GDM1 (cell line): ENCODE measurements at regions not wholly inside any gene's neighbourhood (a gene's known extent, or its start where the extent isn't known, plus 50 kb on each side); places are given as distances from the start of the nearest gene placed in this dataset.
"Not testable (repeated sequence)": the region's sequence is repeated elsewhere in the genome, so short reads cannot be mapped to it uniquely, and the experiment has no call there.

ENCODE experiments used
- DNase-seq: peaks from one replicate; lab custom pipeline; 2025; lab: John Stamatoyannopoulos, UW

GRCh38 chr2:66317268-66317890 is 117.5 kb upstream of the MEIS1 start:
- no peak for DNase-seq

DNA sequence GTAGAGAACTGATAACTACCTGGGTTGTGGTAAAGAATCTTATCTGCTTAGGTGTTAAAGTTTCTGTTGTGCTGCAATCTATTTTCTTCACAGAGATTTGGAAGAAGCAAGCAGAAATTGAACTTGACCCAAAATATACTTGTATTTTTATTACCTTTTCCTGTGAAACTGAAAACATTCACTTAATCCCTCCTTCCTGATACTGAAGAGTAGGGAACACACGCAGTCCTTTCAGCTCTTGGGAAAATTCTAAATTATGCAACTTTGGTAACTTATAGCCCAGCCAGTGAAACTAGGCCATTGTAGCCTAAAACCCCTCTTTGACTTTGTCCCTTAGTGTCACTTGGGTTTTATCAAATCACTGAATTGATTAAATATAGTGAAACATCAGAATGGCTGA is 128.4 kb upstream of the MEIS1 start:
- DNase-seq, result no peak

DNA sequence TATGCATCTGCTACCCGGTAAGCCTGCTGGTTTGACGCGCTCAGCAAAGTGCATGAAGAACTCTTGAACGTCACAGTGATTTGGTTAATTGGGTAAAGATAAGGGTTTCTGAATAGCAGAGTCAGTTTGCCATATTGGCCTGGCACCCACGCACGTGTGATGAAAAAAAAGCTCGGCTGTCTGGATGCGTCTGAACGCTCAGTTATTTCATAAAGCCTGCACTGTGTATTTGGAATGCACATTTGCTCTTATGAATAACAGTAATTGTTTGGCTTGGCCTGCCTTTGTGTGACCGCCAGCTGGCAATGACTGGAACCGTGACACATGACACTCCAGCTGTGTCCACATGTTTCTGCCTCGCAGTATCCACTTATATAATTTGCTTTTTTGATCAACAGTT is 129.2 kb upstream of the MEIS1 start:
- DNase-seq, result no peak

- no peak for DNase-seq
Measured at GRCh38 chr2:66303471-66303870, 131.5 kb upstream of the MEIS1 start.

DNA sequence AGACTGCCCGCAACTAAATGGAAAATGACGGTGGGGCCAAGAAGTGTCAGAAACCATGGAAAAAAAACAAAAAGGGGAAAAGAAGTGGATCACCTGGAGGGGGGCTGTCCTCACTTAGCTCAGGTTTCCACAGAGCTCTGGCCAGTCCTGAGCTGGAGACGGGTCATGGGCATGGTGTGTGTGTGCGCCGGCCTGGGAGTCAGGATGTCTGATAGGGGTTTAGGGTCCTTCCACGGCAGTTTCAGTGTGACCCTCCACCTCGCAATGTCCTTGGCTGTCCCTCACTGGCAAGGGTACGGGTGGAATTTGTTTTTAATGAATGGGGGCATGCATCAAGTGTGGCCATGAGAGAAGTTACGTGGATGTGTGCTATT is 133.2 kb upstream of the MEIS1 start:
- no peak for DNase-seq

- no peak for DNase-seq
Measured at GRCh38 chr2:66301022-66301766, 133.7 kb upstream of the MEIS1 start.

DNA sequence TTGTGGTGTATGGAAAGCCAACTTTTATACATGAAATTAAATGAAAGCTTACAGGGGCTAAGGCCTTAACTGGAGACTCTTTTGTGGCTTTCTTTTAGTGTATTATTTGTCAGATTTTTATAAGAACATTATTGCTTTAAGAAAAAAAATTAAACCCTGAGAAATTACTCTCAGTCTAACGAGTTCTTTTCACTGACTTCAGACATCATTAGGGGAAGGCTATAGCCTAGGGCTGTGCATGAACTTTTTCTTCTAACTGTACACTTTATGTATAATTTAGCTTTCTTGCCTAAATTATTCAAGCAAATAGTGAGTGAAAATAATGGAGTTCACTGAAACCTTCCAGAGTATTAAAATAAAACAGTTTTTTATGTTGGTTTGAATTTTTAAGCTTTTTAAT is 151.1 kb upstream of the MEIS1 start:
- no peak for DNase-seq

DNA sequence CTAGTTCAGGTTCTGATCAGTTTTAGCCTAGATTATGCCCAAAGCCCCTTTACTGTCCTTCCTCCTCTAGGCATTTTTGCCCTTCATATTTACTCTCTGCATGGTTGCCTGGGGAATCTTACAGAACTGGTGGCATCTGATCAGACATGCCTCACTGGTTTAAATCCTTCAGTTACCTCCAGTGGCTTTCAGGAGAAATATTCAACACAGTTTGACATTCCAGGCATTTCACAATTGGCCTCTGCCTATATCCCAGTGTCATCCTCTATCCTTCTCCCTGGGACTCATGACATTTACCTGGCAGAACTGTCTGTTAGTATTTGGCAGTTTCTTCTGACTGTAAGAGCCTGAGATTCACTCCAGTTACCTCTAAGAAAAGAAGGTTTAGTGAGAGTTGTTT is 152.9 kb upstream of the MEIS1 start:
- DNase-seq, result no peak

- no peak for DNase-seq
Measured at GRCh38 chr2:66279024-66279423, 155.9 kb upstream of the MEIS1 start.

- DNase-seq, result no peak
Measured at GRCh38 chr2:66275984-66276383, 158.9 kb upstream of the MEIS1 start.

DNA sequence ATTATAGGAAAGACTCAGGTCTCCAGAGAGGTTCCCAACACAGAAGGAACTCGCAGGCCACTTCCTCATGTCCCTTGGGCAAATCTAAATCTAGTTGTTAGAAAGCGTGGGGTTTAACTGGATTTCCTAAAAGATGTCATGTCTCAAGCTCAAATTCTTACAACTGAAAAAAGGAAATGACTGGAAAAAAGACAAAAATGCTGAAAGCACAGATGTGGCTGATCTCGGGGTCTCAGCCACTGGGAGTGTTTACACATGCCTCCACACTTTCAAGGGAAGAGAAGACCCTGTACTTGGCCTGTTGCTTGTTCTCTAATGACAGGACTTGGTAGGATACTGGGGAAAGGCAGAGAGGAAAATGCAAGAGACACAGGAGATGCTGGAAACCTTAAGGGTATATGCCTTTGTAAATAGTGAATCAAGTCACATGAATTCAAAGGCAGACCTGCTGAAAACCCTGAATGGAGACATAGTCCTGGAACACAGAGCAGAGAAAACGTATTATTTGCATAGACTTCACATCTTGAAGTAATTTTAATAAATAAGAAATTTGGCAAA is 160.9 kb upstream of the MEIS1 start:
- no peak for DNase-seq

GRCh38 chr2:66272751-66273150 is 162.2 kb upstream of the MEIS1 start:
- no peak for DNase-seq

DNA sequence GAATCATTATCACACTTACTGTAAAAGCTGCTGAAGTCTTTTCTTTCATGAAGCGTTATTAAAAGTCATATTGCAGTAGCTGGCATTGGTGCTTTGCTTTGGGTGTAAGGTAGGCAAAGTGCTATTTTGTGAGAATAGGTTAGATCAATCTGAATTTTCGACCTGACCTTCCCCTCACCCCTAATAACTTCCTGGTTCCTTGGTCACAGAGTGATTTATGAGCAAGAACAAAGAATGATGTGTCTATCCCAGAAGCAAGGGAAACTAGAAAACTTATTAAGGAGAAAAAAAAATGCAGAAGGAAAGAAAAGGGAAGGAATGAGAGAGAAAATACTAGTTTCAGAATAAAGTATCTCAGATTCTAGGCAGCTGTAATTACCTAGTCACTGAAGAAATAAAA is 163.1 kb upstream of the MEIS1 start:
- no peak for DNase-seq

- no peak for DNase-seq
Measured at GRCh38 chr2:66270247-66270646, 164.7 kb upstream of the MEIS1 start.

DNA sequence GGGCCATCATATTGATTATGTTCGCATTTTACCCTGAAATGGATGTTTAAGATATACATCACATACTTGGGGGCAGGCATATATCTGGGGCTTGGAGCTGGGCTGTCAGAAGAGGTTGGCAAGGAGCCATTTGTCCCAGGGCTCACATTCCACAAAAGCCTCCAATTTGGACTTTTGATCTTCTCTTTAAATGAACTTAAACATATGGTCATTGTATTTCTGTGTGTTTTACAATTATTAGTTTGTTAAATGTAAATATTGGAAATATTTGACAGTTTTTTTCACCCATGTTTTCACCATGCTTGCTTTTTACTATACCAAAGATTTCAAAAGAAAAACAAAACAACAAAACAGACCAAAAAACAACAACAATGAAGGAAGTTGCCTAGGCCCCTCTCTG is 165.8 kb upstream of the MEIS1 start:
- DNase-seq, result no peak

GRCh38 chr2:66268756-66269155 is 166.2 kb upstream of the MEIS1 start:
- DNase-seq, result no peak

DNA sequence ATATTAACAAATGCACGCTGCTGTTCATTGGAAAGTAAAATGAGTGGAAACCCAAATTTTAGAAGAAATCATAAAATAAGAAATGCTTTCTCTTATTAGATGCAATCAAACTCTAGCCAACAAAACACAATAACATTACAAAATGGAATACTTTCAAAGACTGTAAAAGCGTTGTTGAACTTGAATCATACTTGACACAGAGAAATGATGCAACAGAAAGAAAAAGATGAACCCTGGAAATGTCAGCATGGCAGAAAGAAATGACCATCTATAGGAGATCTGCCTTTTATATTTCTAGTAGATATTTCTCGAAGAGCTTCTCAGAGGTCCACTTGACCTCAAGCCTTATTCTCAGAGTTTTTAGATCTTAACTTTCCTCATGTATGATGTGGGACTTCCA is 170.6 kb upstream of the MEIS1 start:
- DNase-seq, result no peak

DNA sequence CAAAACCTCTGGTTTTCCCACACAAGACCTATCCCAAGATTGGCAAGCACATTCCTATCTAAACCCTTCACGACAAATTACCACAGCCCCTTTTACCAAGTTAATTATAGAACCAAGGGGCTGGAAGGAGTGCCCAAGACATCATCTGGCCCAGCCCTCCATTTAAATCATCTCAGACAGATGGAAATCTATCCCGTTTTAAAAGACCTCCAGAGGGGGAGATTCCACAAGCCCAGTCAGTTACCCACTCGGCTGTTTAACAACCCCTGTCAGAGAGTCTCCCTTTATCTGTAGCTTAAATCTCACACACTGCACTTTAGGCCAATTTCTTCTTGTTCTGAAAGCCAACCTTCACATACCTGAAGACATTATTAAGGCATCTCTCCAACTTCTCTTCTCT is 179.1 kb upstream of the MEIS1 start:
- no peak for DNase-seq

- no peak for DNase-seq
Measured at GRCh38 chr2:66255136-66255535, 179.8 kb upstream of the MEIS1 start.

- DNase-seq, result no peak
Measured at GRCh38 chr2:66253066-66253465, 181.9 kb upstream of the MEIS1 start.

DNA sequence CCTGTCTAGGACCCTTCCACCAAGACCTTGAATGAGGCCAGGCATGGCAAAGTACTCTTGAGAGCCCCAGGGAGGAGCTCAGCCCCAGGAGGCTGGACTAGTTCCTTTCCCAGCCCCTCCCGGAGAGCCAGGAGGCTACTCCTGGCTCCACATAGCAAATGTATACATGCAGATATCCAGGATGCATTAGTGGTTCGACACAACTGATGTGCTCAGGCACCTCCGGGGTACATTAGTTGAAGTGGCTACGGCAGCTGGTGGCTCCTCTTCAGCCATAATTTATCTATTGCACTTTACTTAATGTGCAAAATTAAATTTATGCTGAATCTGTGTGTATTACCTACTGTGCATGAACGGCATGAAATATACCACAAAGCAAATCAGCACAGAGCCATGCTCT is 182.8 kb upstream of the MEIS1 start:
- DNase-seq, result no peak

DNA sequence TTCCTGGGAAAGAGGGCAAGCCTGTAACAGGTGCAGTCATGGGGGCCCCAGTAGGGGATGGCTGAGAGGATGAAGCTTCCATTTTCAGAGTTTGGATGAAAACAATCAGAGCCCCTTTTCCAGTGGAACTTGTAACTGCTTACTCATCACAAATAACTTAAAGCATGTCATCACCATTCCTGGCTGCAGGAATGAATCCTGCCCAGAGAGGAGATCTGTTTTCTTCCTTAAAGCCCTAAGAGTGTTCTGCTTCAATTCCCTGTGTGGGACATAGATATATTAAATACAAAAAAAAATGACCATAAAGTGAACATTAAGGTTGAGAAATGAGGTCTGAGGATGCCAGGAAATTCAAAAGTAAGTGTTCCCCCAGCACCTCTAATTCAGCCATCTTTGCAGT is 183.4 kb upstream of the MEIS1 start:
- no peak for DNase-seq

DNA sequence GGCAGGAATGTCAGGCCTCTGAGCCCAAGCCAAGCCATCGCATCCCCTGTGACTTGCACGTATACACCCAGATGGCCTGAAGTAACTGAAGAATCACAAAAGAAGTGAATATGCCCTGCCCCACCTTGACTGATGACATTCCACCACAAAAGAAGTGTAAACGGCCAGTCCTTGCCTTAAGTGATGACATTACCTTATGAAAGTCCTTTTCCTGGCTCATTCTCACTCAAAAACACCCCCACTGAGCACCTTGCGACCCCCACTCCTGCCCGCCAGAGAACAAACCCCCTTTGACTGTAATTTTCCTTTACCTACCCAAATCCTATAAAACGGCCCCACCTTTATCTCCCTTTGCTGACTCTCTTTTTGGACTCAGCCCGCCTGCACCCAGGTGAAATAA is 185.8 kb upstream of the MEIS1 start:
- not testable (repeated sequence) for DNase-seq

GRCh38 chr2:66243809-66244208 is 191.1 kb upstream of the MEIS1 start:
- not testable (repeated sequence) for DNase-seq
